IPS-18a (cell line): ENCODE measurements at regions not wholly inside any gene's neighbourhood (a gene's known extent, or its start where the extent isn't known, plus 50 kb on each side); places are given as distances from the start of the nearest gene placed in this dataset.
"Not testable (repeated sequence)": the region's sequence is repeated elsewhere in the genome, so short reads cannot be mapped to it uniquely, and the experiment has no call there.

Experiments
- H3K27ac ChIP-seq: one replicate; pipeline ENCODE4 v1.5.1; 2013; ENCODE audit warnings: low read length
- H3K27me3 ChIP-seq: one replicate; pipeline ENCODE4 v1.6.1; 2013; ENCODE audit warnings: mild to moderate bottlenecking, low read length; ENCODE audit not compliant: control insufficient read depth, insufficient read depth
- H3K36me3 ChIP-seq: one replicate; pipeline ENCODE4 v1.6.1; 2013; ENCODE audit warnings: low read depth, low read length; ENCODE audit not compliant: control insufficient read depth
- H3K4me1 ChIP-seq: one replicate; pipeline ENCODE4 v1.6.1; 2013; ENCODE audit warnings: low read depth, low read length; ENCODE audit not compliant: control insufficient read depth
- H3K4me3 ChIP-seq: one replicate; pipeline ENCODE4 v1.5.1; 2013; ENCODE audit warnings: low read length
- H3K9ac ChIP-seq: one replicate; pipeline ENCODE4 v1.6.1; 2013; ENCODE audit warnings: mild to moderate bottlenecking, low read length, moderate library complexity
- H3K9me3 ChIP-seq: one replicate; pipeline ENCODE4 v1.6.1; 2013; ENCODE audit warnings: low read depth, low read length; ENCODE audit not compliant: control insufficient read depth

GRCh38 chr12:33828326-33828725 is 194.0 kb upstream of the ALG10 start:
- H3K4me3 ChIP-seq = no peak overlapping the region
- H3K36me3 ChIP-seq = no peaks in the 10 kb centered on the region
- H3K27me3 ChIP-seq = no peaks in the 10 kb centered on the region
- H3K9ac ChIP-seq = no peak overlapping the region
- no peaks in the 10 kb centered on the region for H3K9me3 ChIP-seq
- no peaks in the 10 kb centered on the region for H3K4me1 ChIP-seq
- H3K27ac ChIP-seq = no peak overlapping the region

GRCh38 chr12:33830070-33830469 is 192.2 kb upstream of the ALG10 start:
- Histone ChIP-seq H3K9ac (no peak overlapping the region), H3K36me3 (no peaks in the 10 kb centered on the region), H3K4me3 (no peak overlapping the region), H3K4me1 (no peaks in the 10 kb centered on the region), H3K27ac (no peak overlapping the region), H3K9me3 (no peaks in the 10 kb centered on the region), H3K27me3 (no peaks in the 10 kb centered on the region)

DNA sequence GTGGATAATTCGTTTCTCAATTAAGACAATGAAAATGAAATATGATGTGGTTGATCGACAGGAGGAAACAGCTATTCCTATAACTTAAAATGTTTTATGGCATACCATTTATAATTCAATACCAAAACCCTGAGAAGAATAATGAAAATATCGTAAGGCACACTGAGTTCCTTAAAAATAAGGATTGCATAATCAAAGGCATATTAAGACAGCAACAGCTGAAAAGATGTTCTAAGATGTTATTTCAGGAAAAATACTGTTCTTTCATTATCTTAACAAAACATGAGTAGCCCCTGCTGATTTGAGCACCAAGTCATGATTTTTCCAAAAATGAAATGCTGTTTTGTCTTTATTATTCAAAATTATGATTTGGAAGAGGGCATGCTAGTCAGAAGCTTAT is 189.4 kb upstream of the ALG10 start:
- Histone ChIP-seq H3K4me1 (no peaks in the 10 kb centered on the region), H3K36me3 (no peaks in the 10 kb centered on the region), H3K27ac (no peak overlapping the region), H3K9ac (no peak overlapping the region), H3K4me3 (no peak overlapping the region), H3K9me3 (no peaks in the 10 kb centered on the region), H3K27me3 (no peaks in the 10 kb centered on the region)

DNA sequence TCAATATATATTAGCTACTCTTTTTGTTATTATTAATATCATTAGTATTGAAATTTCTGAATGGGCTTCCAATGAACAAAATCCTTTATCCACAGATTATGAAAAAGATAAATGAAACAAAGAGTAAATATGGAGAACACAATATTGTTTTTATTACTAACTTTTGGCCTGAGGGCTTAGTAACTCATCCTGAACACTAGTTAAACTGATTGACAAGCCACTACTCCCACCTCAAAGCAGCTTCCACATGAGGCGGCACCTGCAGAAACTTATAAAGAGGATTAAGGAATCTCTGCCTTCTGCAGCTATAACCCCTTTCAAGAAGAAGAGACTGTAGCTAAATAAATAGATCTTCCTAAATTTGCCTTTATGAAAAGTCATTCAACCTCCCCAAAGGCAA is 187.6 kb upstream of the ALG10 start:
- Histone ChIP-seq H3K9me3 (no peaks in the 10 kb centered on the region), H3K27me3 (no peaks in the 10 kb centered on the region), H3K36me3 (no peaks in the 10 kb centered on the region), H3K9ac (no peak overlapping the region), H3K27ac (no peak overlapping the region), H3K4me1 (no peaks in the 10 kb centered on the region), H3K4me3 (no peak overlapping the region)

DNA sequence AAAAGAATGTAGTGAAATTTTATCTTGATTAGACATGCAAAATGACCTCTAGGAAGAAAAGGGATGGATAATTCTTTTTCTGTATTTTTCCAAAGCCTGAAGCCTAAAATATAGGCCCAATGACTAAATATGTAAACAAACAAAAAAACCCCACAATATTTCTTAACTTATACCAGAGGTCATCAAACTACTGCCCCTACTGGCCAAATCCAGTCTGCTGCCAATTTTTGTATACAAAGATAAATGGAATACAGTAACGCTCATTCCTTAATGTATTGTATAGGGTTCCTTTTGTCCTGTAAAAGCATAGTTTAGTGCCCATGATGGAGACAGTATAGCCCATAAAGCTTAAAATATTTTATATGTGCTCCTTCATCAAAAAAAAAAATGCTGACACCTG is 145.7 kb upstream of the ALG10 start:
- Histone ChIP-seq H3K9ac (no peak overlapping the region), H3K36me3 (no peaks in the 10 kb centered on the region), H3K4me1 (no peaks in the 10 kb centered on the region), H3K9me3 (no peaks in the 10 kb centered on the region), H3K4me3 (no peak overlapping the region), H3K27ac (no peak overlapping the region), H3K27me3 (no peaks in the 10 kb centered on the region)

- Histone ChIP-seq H3K9me3 (no peaks in the 10 kb centered on the region), H3K4me1 (no peaks in the 10 kb centered on the region), H3K4me3 (no peak overlapping the region), H3K36me3 (no peaks in the 10 kb centered on the region), H3K27me3 (no peaks in the 10 kb centered on the region), H3K9ac (no peak overlapping the region), H3K27ac (no peak overlapping the region)
Measured at GRCh38 chr12:33892425-33892824, 129.9 kb upstream of the ALG10 start.

GRCh38 chr12:33920460-33920859 is 101.8 kb upstream of the ALG10 start:
- not testable (repeated sequence) for H3K4me1 ChIP-seq, H3K9me3 ChIP-seq, H3K4me3 ChIP-seq, H3K27ac ChIP-seq, H3K27me3 ChIP-seq, H3K9ac ChIP-seq, H3K36me3 ChIP-seq

DNA sequence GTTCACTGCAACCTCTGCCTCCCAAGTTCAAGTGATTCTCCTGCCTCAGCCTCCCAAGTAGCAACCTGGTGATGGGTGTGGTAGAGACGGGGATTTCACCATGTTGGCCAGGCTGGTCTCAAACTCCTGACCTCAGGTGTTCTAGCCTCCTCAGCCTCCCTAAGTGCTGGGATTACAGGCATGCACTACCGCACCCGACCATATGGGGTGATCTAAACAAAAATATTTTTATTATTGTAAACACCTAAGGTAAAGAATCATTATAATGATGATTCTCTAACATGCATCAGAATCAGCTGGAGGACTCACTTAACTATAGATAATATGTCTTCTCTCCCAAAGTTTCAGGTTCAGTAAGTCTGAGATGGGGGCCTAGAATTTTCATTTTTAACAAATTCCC is 96.2 kb upstream of the ALG10 start:
- no peaks in the 10 kb centered on the region for H3K4me1 ChIP-seq
- H3K27ac ChIP-seq = no peak overlapping the region
- H3K9ac ChIP-seq = no peak overlapping the region
- H3K4me3 ChIP-seq = no peak overlapping the region
- H3K9me3 ChIP-seq = no peaks in the 10 kb centered on the region
- H3K36me3 ChIP-seq = no peaks in the 10 kb centered on the region
- H3K27me3 ChIP-seq = no peaks in the 10 kb centered on the region

- not testable (repeated sequence) for H3K9me3 ChIP-seq, H3K9ac ChIP-seq, H3K36me3 ChIP-seq, H3K4me3 ChIP-seq, H3K27me3 ChIP-seq, H3K27ac ChIP-seq, H3K4me1 ChIP-seq
Measured at GRCh38 chr12:33937669-33938068, 84.6 kb upstream of the ALG10 start.

- Histone ChIP-seq H3K9me3 (no peaks in the 10 kb centered on the region), H3K36me3 (no peaks in the 10 kb centered on the region), H3K9ac (no peak overlapping the region), H3K4me1 (no peaks in the 10 kb centered on the region), H3K27me3 (no peaks in the 10 kb centered on the region), H3K27ac (no peak overlapping the region), H3K4me3 (no peak overlapping the region)
Measured at GRCh38 chr12:33942172-33942571, 80.1 kb upstream of the ALG10 start.

GRCh38 chr12:33944703-33945437 is 77.4 kb upstream of the ALG10 start:
- Histone ChIP-seq H3K9ac (no peak overlapping the region), H3K9me3 (peaks cover 4% of the 10 kb centered on the region), H3K36me3 (no peaks in the 10 kb centered on the region), H3K4me1 (no peaks in the 10 kb centered on the region), H3K4me3 (no peak overlapping the region), H3K27me3 (no peaks in the 10 kb centered on the region), H3K27ac (no peak overlapping the region)

DNA sequence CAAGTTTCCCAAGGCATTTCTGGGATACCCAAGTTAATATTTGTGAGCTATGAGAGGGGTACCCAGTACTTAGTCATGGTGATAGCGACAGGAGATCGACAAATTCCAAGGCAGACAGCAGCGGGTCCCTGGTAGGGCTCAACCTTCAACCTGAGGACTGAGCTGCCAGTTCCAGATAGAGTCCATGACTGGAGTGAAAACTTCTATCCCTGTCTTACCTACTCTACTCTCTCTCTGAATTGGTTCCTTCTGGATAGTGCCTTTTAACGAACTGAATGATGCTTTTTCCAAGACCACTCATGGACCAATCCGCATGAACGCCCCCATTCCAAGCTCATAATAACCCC is 76.9 kb upstream of the ALG10 start:
- Histone ChIP-seq H3K4me3 (no peak overlapping the region), H3K9ac (no peak overlapping the region), H3K27ac (no peak overlapping the region), H3K9me3 (peaks cover 7% of the 10 kb centered on the region), H3K36me3 (no peaks in the 10 kb centered on the region), H3K4me1 (no peaks in the 10 kb centered on the region), H3K27me3 (no peaks in the 10 kb centered on the region)
